Mammary epithelial cell (primary cell): ENCODE measurements at regions not wholly inside any gene's neighbourhood (a gene's known extent, or its start where the extent isn't known, plus 50 kb on each side); places are given as distances from the start of the nearest gene placed in this dataset.
"Not testable (repeated sequence)": the region's sequence is repeated elsewhere in the genome, so short reads cannot be mapped to it uniquely, and the experiment has no call there.

Experiments
- CTCF ChIP-seq, 2 donors: IDR thresholded peaks in 1 of 2; conservative IDR thresholded peaks in 1 of 2; 2 replicates each; pipeline ENCODE4 v1.5.1; 2011 to 2012; ENCODE audit warnings: inconsistent platforms in 2 of 2, low read length in 2 of 2, mild to moderate bottlenecking in 2 of 2, control low read depth in 1 of 2, low read depth in 1 of 2; ENCODE audit not compliant: insufficient read depth in 1 of 2; ENCODE audit errors: extremely low read depth in 1 of 2
- EZH2 ChIP-seq: IDR thresholded peaks from 2 replicates; pipeline ENCODE4 v1.6.1; 2012; ENCODE audit warnings: low read length, inconsistent platforms, borderline replicate concordance

DNA sequence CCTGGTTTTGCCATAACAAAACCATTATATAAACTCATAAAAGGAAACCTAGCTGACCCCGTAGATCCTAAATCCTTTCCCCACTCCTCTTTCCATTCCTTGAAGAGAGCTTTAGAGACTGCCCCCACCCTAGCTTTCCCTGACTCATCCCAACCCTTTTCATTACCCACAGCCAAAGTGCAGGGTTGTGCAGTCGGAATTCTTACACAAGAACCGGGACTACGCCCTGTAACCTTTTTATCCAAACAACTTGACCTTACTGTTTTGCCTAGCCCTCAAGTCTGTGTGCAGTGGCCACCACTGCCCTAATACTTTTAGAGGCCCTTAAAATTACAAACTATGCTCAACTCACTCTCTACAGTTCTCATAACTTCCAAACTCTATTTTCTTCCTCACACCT, 116.0 kb upstream of the PTPN13 start:
- TF ChIP-seq CTCF (conservative IDR thresholded peaks at IDR 0.05 in 1 of 2, IDR thresholded peaks at IDR 0.05 in 1 of 2; ENCODE audit: extremely low read depth in 1 of 2, insufficient read depth in 1 of 2, low read depth in 1 of 2, low read length in 2 of 2); EZH2: not testable (repeated sequence)
